Suppressor macrophage (primary cell): ENCODE measurements at regions not wholly inside any gene's neighbourhood (a gene's known extent, or its start where the extent isn't known, plus 50 kb on each side); places are given as distances from the start of the nearest gene placed in this dataset.

Experiments
- DNase-seq, 4 experiments: peaks; one replicate each; pipeline ENCODE4 v3.0.0-alpha.2; 2020 to 2022

DNA sequence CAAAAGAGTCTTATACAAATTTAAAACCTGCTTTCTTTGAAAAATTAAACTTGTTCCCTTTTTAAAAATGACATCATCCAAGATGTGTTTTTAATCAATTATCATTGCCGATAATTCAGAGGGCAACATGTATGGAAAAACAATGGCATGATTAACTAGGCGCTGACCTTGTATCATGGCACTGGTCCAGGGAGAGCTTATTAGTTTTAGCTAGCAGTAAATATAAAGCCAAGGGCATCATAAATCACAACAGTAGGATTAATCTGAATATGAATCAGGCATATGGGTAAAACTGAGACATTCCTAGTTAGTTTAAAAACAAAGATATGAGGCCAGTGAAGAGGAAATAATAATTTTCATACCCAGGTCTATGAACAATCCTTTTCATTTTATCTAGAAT is 374.0 kb downstream of the HDGFL1 start:
- no peak for DNase-seq

DNA sequence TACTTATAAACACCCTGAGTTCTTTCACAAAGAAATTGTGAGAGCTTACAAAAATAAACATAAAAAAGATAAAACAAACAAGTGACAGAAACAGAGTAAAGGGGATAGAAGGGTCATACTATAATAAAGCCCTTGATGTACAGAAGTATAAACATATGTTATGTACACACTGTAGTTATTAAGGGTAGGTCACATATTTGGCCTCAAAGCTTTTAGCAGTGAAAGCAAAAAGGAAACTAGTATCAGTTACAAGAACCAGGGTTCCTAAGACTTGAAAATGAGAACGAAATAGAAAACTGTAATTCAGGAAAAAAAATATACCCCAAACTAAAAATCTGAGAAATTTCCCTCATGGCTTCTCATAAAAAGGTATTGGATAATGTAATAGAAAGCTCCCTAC is 380.6 kb downstream of the HDGFL1 start:
- no peak for DNase-seq

DNA sequence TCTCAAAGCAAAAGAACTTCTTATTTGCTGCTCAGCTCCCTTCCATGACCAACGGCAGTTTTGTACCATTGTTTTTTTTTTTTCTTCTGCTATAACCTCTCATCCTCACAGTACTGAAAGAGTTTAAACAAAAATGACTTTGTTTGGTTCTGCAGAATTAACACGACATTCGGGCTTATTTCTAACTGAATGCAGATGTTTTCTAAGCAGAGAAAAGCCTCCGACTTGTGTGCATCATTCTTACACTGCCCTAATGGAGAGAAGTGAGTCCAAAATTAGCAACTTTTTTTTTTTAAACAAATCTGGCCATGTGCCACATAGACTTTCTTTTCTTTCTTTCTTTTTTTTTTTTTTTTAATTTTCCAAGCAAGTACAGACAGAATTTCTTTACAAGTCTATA is 382.7 kb downstream of the HDGFL1 start:
- no peak for DNase-seq

DNA sequence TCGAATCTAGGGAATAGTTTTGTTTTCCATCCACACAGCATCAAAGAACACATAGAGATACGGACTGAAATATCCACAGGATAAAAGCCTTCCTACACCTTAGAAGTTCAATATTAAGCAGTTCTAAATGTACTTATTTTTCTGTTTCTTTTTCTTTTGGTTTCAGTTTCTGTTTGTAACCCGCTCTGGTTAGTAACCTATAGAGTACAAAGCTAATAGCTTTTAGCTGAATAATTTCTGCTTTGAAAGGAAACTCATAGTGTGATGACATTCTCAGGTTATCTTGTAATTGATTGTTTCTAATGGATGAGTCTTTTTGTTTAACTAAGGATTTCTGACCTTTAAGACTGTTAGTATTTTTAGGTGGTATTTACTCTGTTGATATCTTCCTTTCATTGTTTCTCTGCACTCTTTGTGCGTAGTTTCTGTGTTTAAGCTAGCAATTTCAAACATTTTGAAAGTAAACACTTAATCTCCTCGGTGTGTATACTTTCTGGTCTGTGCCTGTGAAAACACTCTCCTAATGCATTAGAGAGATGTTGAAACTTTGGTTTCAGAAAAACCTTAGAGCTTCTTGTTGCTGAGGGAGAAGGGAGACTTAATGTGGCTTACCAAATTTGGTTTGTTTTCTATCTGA is 385.5 kb downstream of the HDGFL1 start:
- DNase-seq, result peak in 1 of 4 experiments; percentile 4

DNA sequence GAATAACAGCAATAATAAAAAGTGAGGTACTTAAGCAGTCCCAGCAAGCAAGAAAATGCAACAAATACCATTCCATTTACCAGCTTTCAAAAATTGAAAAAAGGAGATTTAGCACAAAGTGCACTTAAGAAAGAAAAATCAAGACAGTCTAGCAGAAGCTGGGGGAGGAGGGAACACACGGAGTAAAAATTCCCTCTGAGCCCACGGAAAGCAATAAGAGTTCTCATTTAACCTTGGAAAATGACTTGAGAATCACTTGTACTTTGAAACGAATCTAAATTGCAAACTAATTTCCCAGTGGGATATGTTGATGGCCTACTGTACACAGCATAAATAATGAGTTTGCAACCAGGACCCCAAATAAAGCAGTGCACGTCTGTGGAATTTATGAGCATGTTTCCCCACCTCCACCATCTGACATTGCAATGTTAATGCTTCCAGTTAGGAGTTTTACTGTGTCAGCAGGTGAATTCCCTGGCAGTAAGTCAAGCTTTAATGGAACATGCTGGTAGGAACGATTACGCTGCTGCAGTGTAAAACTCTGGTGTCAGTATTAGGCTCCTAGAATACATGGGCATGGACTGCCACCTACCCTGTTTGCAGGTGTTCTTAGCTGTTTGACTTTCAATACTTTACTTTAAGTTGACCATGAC is 386.8 kb downstream of the HDGFL1 start:
- DNase-seq, result no peak

DNA sequence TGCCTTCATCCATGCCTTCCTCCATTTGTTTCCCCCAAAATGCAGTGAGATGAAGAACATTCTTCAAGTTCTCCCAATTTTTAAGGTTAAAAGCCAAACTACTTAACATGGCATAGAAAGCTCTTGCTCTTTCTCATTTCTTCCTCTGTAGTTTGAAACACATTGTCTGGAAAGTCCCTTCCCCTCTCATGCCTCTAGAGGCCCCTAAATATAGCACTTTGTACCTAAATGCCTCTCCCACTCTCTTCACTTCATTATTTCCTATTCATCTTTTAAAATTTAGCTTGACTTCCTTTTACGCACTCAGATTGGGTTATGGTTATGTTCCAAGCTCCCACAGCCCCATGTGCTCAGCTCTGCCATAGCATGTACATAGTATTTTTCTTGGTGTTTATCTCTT is 389.3 kb downstream of the HDGFL1 start:
- no peak for DNase-seq

DNA sequence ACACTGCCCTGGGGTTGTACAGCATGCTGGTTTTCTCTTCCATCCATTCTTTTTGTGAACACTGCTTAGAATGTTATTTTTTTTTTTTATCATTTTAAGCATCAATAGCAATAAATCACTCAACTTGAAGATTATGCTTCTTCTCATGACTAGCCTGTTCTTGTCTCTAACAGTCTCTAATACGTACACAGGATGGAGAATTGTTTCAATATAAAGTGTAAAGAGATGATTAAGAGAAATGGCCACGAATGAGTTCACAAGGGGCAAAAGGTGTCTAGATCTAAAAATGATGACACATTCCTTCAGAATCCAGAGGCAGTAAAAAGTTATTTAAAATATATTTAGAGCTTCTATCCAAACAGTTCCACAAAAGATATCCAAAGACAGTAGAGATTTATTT is 390.2 kb downstream of the HDGFL1 start:
- DNase-seq, result no peak

DNA sequence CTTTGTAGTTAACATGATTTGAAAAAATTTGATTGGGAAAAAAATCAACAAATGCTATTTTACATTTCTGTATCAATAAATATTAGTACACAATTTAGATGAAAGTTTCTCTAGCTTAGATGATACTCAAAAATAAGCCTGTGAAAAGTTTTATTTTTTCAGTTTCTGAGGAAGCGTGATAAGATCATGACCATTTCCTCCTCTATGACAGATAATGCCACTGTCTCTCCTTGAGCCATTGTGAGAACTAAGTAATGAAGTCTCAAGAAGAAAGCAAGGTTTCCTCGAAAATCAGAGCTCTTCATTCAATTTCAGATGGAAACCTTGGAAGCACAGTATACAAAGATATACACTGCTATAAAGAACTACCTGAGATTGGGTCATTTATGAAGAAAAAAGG is 395.0 kb downstream of the HDGFL1 start:
- DNase-seq, result no peak

DNA sequence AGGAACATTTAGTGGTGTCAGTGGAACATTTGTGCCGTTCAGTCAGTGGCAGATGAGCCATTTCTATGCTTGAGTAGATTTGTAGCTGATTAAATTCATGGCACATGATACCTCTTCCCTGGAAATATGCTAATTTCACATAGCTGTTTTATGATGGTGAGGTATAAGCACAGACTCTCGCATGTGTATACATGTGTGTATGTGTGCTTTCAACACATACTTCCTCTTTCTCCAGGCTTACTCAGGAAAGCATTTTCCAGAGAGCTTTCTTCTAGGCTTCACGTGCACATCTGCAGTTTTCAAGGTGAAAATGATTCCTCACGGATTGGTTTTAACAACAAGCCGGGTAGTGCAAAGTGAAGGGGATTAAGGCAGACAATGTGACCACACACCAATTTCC is 396.5 kb downstream of the HDGFL1 start:
- peak in 1 of 4 experiments; percentile 1 for DNase-seq

DNA sequence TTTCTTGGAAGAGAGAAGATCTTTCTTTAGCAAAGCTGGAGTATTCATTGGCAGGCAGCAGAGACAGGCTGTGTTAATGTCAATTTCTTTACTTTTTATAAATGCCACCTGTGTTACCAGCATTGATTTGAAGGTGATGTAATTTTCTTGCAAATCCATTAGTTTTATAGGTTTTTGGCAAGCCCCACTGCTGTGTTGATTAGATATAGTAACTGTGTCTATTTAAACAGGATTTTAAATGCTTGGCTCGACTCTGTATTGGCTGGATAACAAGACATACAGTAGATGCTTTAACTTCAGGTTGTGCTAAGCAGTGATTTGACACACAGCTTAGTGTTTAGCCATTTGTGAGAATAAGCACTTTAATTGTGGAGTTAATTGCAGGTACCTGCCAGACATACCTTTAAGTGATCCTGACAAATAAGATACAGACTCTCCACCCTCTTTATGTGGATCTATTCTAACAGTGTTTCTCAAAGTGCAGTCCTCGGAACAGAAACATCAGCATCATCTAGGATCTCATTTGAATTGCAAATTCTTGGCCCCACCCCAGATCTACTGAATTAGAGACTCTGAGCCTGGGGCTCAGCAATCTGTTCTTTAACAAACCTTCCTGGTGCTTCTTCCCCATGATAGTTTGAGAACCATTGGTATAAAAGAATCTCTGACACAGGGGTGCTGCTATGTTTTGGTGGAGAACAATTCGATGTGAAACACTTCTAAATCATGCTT is 397.5 kb downstream of the HDGFL1 start:
- no peak for DNase-seq

DNA sequence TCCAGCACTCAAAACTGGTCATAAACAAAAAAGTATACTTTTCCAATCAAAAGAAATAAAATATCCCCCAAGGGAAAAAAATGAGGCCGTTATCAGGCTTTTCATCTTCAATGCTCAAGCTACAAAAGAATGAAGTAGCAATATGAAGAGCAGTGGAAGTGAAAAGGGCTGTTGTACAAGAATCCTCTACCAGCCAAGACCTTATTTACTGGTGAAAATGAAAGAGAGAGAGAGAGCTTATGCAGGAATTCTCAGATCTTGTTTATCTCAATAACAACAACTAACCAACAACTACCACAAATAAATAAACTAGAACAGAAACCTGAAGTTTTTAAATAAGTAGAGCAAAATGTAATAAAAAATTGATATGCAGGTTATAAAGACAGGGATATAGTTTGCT is 400.6 kb downstream of the HDGFL1 start:
- DNase-seq, result no peak

DNA sequence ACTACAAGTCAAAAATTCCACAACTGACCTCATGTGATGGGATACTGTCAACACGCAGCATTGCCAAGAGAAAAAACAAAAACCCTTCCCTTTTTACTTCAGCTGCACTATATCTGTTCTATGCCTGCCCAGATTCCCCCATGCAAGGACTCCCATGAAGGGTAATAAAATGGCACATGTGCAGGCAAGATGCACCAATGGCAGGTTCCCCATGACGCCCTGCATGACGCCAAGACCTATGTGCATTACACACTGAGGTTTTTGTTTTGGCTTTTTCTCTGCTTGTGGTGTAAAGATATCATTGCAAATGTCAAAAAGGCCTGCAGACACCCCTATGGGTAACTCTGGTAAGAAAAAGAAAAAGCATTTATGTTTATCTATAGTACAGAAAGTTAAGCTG is 403.4 kb downstream of the HDGFL1 start:
- DNase-seq, result no peak

DNA sequence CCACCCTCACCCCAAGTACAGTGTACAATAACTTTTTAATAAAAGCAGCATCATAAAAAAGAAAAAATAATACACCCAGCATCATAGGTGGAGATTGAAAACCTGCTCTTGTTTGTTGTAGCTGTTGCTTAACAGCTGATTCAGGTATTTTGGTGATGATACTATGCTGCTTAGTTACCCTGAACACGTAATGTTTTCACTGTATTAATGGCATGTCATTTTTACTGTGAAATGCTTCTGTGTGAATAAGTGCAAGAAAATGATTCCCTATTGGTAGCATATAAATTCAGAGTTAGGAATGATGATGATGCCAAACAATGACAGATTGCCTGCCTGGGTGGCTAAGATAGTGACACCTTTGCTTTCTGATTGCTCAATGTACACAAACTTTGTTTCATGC is 405.7 kb downstream of the HDGFL1 start:
- DNase-seq, result no peak

DNA sequence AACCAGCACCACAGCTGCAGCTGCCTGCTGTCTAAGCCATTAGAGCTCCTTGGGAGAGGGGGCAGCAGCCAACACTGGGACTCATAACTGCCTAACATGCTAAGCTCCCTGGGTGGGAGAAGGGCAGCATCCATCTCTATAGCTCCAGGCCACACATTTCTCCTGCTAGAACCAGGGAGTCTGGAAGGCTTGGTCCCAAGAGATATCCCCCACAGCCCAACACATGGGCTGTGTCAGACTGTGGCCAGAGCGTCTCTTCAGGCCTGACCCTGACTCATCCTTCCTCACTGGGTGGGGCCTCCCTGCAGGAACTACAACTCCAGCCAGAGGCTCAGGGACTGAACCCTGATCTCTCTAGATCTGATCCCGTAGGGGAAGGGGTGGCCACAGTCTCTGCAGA is 411.1 kb downstream of the HDGFL1 start:
- DNase-seq, result no peak

DNA sequence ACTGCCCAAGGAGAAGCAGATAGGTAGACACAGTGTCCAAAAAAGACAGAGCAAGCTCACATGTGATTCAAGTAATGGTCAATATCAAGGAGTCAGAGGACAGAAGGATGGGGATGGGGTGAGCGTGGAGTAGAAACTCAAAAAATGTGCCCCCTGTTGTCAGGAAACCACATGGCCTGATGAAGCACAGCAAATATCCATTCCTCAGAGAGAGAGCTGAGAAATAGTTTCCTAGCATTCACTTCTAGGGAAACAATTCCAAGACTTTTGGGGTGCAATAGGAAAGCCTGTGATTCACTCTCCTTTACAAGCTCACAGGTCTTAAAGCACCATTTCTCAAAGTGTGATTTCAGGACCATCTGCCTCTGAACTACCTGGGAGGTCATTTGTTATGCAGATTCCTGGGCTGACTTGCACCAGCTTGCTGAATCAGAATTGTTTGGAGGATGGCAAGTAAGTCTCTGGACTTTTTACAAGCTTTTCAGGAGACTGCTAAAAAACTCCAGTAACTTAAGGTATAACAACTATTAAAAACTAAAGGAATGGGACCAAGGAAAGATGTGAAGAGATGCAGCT is 432.8 kb downstream of the HDGFL1 start:
- DNase-seq, result no peak

DNA sequence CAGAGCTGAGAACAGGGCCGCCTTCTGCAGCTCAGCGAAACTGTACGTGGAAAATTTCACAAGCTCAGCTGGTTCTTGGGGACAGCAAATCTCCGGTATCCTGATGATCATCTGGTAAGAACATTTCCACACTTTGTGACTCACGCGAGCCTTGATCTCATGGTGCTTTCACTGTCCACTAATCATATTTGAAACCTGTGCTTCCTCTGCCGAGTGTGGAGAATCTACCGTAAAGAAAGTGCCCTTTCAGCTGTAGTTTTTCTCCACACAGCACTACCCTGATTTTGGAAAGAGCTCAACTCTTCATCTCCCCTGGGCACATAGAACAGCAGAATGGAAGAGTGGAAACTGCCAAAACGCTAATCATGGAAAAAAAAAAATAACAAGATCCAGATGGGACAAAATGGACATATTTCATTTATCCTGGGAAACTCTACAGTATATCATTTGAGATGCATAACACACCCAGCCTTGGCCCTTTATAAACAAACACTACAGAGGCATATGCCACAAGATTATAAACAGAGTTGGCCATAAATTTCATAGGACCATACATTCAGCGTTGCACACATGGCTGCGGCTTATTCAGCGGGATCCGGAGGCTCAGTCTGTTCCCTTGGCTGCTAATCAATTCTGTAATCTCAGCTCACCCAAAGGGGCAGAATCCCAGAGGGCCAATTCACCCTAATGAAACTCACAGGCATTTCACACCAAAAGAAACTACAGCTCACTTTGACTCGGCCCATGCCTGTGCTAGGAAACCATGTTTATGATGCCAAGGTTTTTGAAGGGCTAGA is 434.5 kb downstream of the HDGFL1 start:
- DNase-seq, result no peak

DNA sequence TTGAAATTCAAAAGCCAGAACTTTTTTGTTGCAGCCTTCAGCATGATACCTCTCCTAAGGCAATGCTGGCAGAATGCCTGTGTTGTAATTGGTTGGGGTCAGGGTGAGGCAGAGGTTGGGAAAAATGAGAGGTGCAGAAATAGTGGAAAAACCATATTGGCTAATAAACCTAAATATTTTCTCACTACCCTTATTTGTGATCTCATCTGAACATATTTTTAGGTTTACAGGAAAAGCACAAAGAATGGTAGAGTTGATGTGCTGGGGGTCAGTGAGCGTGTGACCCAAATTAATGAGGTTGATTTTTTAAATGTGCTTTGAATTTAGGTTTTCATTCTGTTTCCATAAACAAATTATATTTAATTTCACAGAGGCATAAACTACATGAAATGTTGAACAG is 437.3 kb downstream of the HDGFL1 start:
- no peak for DNase-seq

DNA sequence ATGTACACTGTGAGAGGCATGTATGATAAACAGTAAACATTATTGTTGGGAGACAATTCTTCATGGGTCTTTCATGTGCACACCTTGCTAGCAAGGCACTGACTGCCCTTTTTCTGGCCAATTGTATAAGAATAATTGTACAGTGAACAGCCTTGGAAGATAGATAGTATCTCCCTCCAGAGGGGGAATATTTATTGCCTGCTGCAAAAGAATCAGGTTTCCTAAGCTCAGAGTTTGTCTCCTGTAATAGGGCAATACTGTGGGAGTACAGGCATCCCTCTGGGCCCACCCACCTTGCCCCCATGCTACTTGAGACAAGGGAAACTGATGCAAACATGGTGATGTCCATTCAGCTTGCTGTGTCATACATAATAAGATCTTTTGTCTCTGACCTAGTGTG is 442.2 kb downstream of the HDGFL1 start:
- DNase-seq, result no peak

DNA sequence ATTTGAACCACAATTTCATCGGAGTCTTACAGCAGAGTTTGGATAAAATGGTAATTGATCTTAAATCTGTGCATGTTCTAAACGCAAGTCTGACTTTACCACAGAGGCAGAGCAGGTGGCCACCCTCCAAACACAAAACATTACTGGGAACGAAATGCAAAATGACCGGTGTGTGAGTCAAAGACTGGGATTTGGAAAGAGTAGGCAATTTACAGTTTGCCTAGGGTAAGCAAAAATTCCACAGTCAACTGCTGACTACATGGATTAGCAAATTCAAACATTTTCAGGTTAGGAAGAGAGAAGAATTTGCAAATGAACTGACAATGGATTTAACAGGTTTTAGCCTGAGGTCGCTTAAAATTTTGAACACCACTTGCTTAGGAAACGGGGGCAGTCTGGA is 444.4 kb downstream of the HDGFL1 start:
- DNase-seq, result no peak

DNA sequence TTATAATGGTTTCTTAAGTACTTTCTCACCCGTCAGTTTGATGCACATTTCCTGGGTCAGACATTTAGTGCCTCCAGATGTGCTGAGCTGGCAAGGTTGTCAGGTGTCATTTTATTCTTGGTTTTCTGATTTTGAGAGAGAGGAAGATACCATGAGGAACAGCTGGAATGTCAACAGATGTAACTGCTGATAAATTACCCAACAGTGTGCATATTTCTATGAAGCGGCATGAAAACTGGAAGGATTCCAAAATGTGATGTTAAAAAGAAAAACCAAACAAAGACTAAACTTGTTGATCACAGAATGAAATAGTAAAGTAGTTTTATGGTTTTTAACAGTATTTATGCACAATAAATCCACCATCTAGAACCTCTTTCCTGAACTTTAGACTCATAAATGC is 447.3 kb downstream of the HDGFL1 start:
- DNase-seq, result no peak

DNA sequence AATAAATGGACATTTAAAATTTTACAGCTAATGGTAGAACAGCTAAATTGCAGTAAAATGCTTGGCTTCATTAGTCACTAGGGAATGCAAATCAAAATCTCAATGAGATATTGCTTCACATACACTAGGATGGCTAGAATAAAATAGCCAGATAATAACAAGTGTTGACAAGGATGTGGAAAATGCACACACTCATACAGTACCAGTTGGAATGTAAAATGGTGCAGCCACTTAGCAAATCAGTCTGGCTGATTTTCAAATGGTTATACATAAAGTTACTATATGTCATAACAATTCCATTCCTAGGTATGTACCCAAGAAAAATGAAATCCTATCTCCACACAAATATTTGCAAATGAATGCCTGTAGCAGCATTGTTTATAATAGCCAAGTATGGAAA is 452.1 kb downstream of the HDGFL1 start:
- DNase-seq, result no peak

DNA sequence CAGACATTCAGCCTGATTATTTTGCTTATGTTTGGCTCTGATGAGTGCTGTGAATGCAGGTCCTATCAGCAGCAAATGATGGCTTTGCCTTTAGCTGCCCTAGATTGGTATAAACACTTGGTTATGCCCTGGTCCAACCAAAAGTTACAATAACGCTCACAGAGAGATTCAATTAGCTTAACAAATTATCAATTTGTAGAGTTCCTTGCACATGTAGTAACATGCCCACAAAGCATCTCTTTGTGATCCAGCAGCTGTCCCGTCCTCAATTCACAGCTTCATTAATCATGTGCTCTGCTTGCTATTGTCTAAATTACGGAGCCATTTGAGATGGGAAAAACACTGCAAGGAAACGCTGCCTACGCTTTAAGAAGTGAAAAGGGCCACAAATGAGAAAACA is 457.9 kb downstream of the HDGFL1 start:
- no peak for DNase-seq

DNA sequence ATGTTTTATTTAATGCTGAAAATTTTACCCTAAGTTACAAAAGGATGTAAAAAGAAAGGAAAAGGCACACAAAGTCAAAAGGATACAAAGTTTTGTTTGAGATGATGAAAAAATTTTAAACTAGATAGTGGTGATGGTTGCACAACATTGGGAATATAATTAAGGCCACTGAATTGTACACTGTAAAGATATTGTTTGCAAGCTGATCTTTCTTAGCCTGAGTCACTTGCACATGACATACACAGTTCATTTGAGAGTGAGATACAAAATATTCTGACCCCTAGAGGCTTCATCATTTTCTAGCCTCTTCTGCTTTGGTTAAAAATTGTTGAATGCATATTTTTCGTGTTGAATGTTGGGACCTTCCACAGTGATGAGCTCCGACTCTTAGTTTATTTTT is 462.6 kb downstream of the HDGFL1 start:
- no peak for DNase-seq
